ENCODE measurements at regions not wholly inside any gene's neighbourhood (a gene's known extent, or its start where the extent isn't known, plus 50 kb on each side); places are given as distances from the start of the nearest gene placed in this dataset.

GRCh38 chr2:155802888-155803287 is 529.6 kb downstream of the NR4A2 start:
- Histone ChIP-seq H3K27me3 (ENCODE audit: insufficient read depth, low read length, poor library complexity, severe bottlenecking) (no peaks in the 10 kb centered on the region), H3F3A (ENCODE audit: low read depth) (no peaks in the 10 kb centered on the region), H3K4me1 (ENCODE audit: insufficient read depth, low read length, poor library complexity, severe bottlenecking) (no peaks in the 10 kb centered on the region), H3K4me2 (ENCODE audit: low read depth, low read length, poor library complexity, severe bottlenecking) (no peak overlapping the region), H3K9ac (ENCODE audit: low read depth, low read length, poor library complexity, severe bottlenecking) (no peak overlapping the region), H3K9me2 (replicated peaks; ENCODE audit: low read depth, low read length) (no peaks in the 10 kb centered on the region), H3K4me3 (ENCODE audit: low read length, poor library complexity, severe bottlenecking) (no peak overlapping the region), H3K36me3 (ENCODE audit: insufficient read depth, low read length) (no peaks in the 10 kb centered on the region), H2AFZ (ENCODE audit: low read length) (no peak overlapping the region), H3K9me3 (ENCODE audit: insufficient read depth, low read depth, low read length) (no peaks in the 10 kb centered on the region), H4K20me1 (ENCODE audit: insufficient read depth, low read length, poor library complexity, severe bottlenecking) (no peaks in the 10 kb centered on the region), H3K79me2 (ENCODE audit: insufficient read depth, low read length) (no peaks in the 10 kb centered on the region)
- TF ChIP-seq CTCF (conservative IDR thresholded peaks at IDR 0.05; ENCODE audit: low read length) (no peak), EZH2phosphoT487 (IDR thresholded peaks at IDR 0.05; ENCODE audit: borderline replicate concordance) (no peak)

- TF ChIP-seq EZH2phosphoT487 (IDR thresholded peaks at IDR 0.05; ENCODE audit: borderline replicate concordance), result no peak
- no peak for TF ChIP-seq CTCF (conservative IDR thresholded peaks at IDR 0.05; ENCODE audit: low read length)
- Histone ChIP-seq H4K20me1 (ENCODE audit: insufficient read depth, low read length, poor library complexity, severe bottlenecking) (no peaks in the 10 kb centered on the region), H3K4me3 (ENCODE audit: low read length, poor library complexity, severe bottlenecking) (no peak overlapping the region)
Observed at GRCh38 chr2:155792666-155793065, 539.9 kb downstream of the NR4A2 start.

GRCh38 chr2:155770516-155770915 is 562.0 kb downstream of the NR4A2 start:
- H3K9me2 ChIP-seq (replicated peaks; ENCODE audit: low read depth, low read length), result no peaks in the 10 kb centered on the region
- H3K9me3 ChIP-seq (ENCODE audit: insufficient read depth, low read depth, low read length), result no peaks in the 10 kb centered on the region
- H3K27me3 ChIP-seq (ENCODE audit: insufficient read depth, low read length, poor library complexity, severe bottlenecking), result no peaks in the 10 kb centered on the region
- no peak overlapping the region for H3K4me2 ChIP-seq (ENCODE audit: low read depth, low read length, poor library complexity, severe bottlenecking)
- H3K9ac ChIP-seq (ENCODE audit: low read depth, low read length, poor library complexity, severe bottlenecking), result no peak overlapping the region
- H3K4me3 ChIP-seq (ENCODE audit: low read length, poor library complexity, severe bottlenecking), result no peak overlapping the region
- H3K36me3 ChIP-seq (ENCODE audit: insufficient read depth, low read length), result no peaks in the 10 kb centered on the region
- no peaks in the 10 kb centered on the region for H3K79me2 ChIP-seq (ENCODE audit: insufficient read depth, low read length)
- no peak for TF ChIP-seq EZH2phosphoT487 (IDR thresholded peaks at IDR 0.05; ENCODE audit: borderline replicate concordance)
- no peak for TF ChIP-seq CTCF (conservative IDR thresholded peaks at IDR 0.05; ENCODE audit: low read length)
- no peaks in the 10 kb centered on the region for H3K4me1 ChIP-seq (ENCODE audit: insufficient read depth, low read length, poor library complexity, severe bottlenecking)
- no peaks in the 10 kb centered on the region for H3F3A ChIP-seq (ENCODE audit: low read depth)
- no peak overlapping the region for H2AFZ ChIP-seq (ENCODE audit: low read length)
- no peaks in the 10 kb centered on the region for H4K20me1 ChIP-seq (ENCODE audit: insufficient read depth, low read length, poor library complexity, severe bottlenecking)

More at GRCh38 chr2:155792666-155793065, 539.9 kb downstream of the NR4A2 start:
- H3K79me2 ChIP-seq (ENCODE audit: insufficient read depth, low read length), result no peaks in the 10 kb centered on the region
- no peaks in the 10 kb centered on the region for H3K27me3 ChIP-seq (ENCODE audit: insufficient read depth, low read length, poor library complexity, severe bottlenecking)
- H3K4me1 ChIP-seq (ENCODE audit: insufficient read depth, low read length, poor library complexity, severe bottlenecking), result no peaks in the 10 kb centered on the region
- H2AFZ ChIP-seq (ENCODE audit: low read length), result no peak overlapping the region
- no peaks in the 10 kb centered on the region for H3K9me2 ChIP-seq (replicated peaks; ENCODE audit: low read depth, low read length)
- H3K9ac ChIP-seq (ENCODE audit: low read depth, low read length, poor library complexity, severe bottlenecking), result no peak overlapping the region
- no peaks in the 10 kb centered on the region for H3K36me3 ChIP-seq (ENCODE audit: insufficient read depth, low read length)
- no peaks in the 10 kb centered on the region for H3F3A ChIP-seq (ENCODE audit: low read depth)
- H3K9me3 ChIP-seq (ENCODE audit: insufficient read depth, low read depth, low read length), result peaks cover 11% of the 10 kb centered on the region; the same call in 1 of the 2 replicates
- no peak overlapping the region for H3K4me2 ChIP-seq (ENCODE audit: low read depth, low read length, poor library complexity, severe bottlenecking)
